Limb (tissue), 2 donors: ENCODE measurements at regions not wholly inside any gene's neighbourhood (a gene's known extent, or its start where the extent isn't known, plus 50 kb on each side); places are given as distances from the start of the nearest gene placed in this dataset.
"Not testable (repeated sequence)": the region's sequence is repeated elsewhere in the genome, so short reads cannot be mapped to it uniquely, and the experiment has no call there.

Experiments
- DNase-seq, 2 donors: peaks; one replicate each; pipeline ENCODE4 v3.0.0-alpha.2; 2016; ENCODE audit errors: extremely low spot score in 2 of 2

- DNase-seq, result peak in 1 of 2 donors; percentile 25
These were observed 96.0 kb upstream of the VGLL4 start for GRCh38 chr3:11739706-11740105.

- DNase-seq, result no peak
These were observed 95.4 kb upstream of the VGLL4 start for GRCh38 chr3:11739123-11739522.

- no peak for DNase-seq
These were observed 94.0 kb upstream of the VGLL4 start for GRCh38 chr3:11737742-11738141.

GRCh38 chr3:11736136-11736833 lies 92.6 kb upstream of the VGLL4 start:
- DNase-seq, result no peak

- DNase-seq, result no peak
These were observed 91.9 kb upstream of the VGLL4 start for GRCh38 chr3:11735638-11736037.

GRCh38 chr3:11735111-11735510 lies 91.4 kb upstream of the VGLL4 start:
- DNase-seq, result not testable (repeated sequence)

GRCh38 chr3:11733914-11734313 lies 90.2 kb upstream of the VGLL4 start:
- DNase-seq, result no peak

GRCh38 chr3:11727207-11727606 lies 83.5 kb upstream of the VGLL4 start:
- no peak for DNase-seq

- no peak for DNase-seq
These were observed 82.4 kb upstream of the VGLL4 start for GRCh38 chr3:11726146-11726545.

GRCh38 chr3:11725340-11725641 lies 81.6 kb upstream of the VGLL4 start:
- not testable (repeated sequence) for DNase-seq

- DNase-seq, result no peak
These were observed 81.1 kb upstream of the VGLL4 start for GRCh38 chr3:11724615-11725339.

- no peak for DNase-seq
These were observed 77.8 kb upstream of the VGLL4 start for GRCh38 chr3:11721479-11721878.

- peak in 1 of 2 donors; percentile 7 for DNase-seq
These were observed 77.2 kb upstream of the VGLL4 start for GRCh38 chr3:11720917-11721411.

- DNase-seq, result peak; percentile 77 to 78
These were observed 76.7 kb upstream of the VGLL4 start for GRCh38 chr3:11720304-11720898.

- DNase-seq, result peak; percentile 62 to 90
These were observed 75.9 kb upstream of the VGLL4 start for GRCh38 chr3:11719406-11720303.

- DNase-seq, result peak; percentile 24 to 59
These were observed 75.1 kb upstream of the VGLL4 start for GRCh38 chr3:11718637-11719405.

GRCh38 chr3:11717768-11718636 lies 74.3 kb upstream of the VGLL4 start:
- DNase-seq, result peak in 1 of 2 donors; percentile 31

- no peak for DNase-seq
These were observed 73.6 kb upstream of the VGLL4 start for GRCh38 chr3:11717301-11717700.

GRCh38 chr3:11716573-11717290 lies 73.0 kb upstream of the VGLL4 start:
- no peak for DNase-seq
